ENCODE measurements at regions not wholly inside any gene's neighbourhood (a gene's known extent, or its start where the extent isn't known, plus 50 kb on each side); places are given as distances from the start of the nearest gene placed in this dataset.

- no peak for DNase-seq (ENCODE audit: low read depth, low spot score)
- Histone ChIP-seq H3K9ac (ENCODE audit: insufficient read length) (no peak overlapping the region), H3K27ac (0 out of 2 replicates have a peak overlapping the region, but pooled peaks have one; percentile 94), H3K4me3 (no peak overlapping the region), H3K9me3 (ENCODE audit: low read depth, low read length) (no peaks in the 10 kb centered on the region), H3K36me3 (ENCODE audit: insufficient read depth, low read length) (no peaks in the 10 kb centered on the region)
- TF ChIP-seq EZH2 (IDR thresholded peaks at IDR 0.05) (no peak), FOXP2 (optimal IDR thresholded peaks at IDR 0.05; ENCODE audit: control extremely low read depth, extremely low read length, insufficient read depth) (no peak), POLR2AphosphoS5 (IDR thresholded peaks at IDR 0.05; ENCODE audit: borderline replicate concordance, low read depth, low read length) (no peak)
Measured at GRCh38 chr3:184761976-184762375, 50.0 kb upstream of the VPS8 start.

Measured in SK-N-MC (cell line).